ENCODE measurements at regions not wholly inside any gene's neighbourhood (a gene's known extent, or its start where the extent isn't known, plus 50 kb on each side); places are given as distances from the start of the nearest gene placed in this dataset.

- TF ChIP-seq POLR2A (IDR thresholded peaks at IDR 0.05; ENCODE audit: low read length) (no peak), GATA1 (IDR thresholded peaks at IDR 0.05; ENCODE audit: low read depth, low read length) (no peak)
Measured at GRCh38 chr2:217023611-217024010, 163.7 kb upstream of the TNP1 start.
